H1 (cell line): ENCODE measurements at regions not wholly inside any gene's neighbourhood (a gene's known extent, or its start where the extent isn't known, plus 50 kb on each side); places are given as distances from the start of the nearest gene placed in this dataset.

ENCODE experiments used
- CTCF ChIA-PET: fragments of 300-600 bp; sonication (Branson Sonifier 250); formaldehyde crosslinking; loops from one replicate; lab custom pipeline; 2021; ENCODE audit not compliant: partially characterized antibody; lab: Charles Lee
- POLR2A ChIA-PET: fragments of 300-600 bp; sonication (Branson Sonifier 250); formaldehyde crosslinking; loops from one replicate; lab custom pipeline; 2021; ENCODE audit warnings: inconsistent platforms; ENCODE audit not compliant: partially characterized antibody; lab: Charles Lee
- DNase-seq, 2 experiments: peaks; one replicate each; pipeline versions ENCODE4 v3.0.0 to v3.0.0-alpha.2; 2010 to 2022; ENCODE audit warnings: low spot score in 2 of 2, low read depth in 1 of 2, mixed read lengths in 1 of 2
- FAIRE-seq: peaks from 2 replicates; lab custom pipeline; 2011; peaks lifted over from hg19 to GRCh38; lab: Jason Lieb, UNC
- H2AFZ ChIP-seq: 2 replicates; pipeline ENCODE4 v1.8.1; 2012; ENCODE audit warnings: low read length, inconsistent platforms
- H2AK5ac ChIP-seq: 2 replicates; pipeline ENCODE4 v1.6.1; 2013; ENCODE audit warnings: low read depth, low read length
- H2BK120ac ChIP-seq: replicated peaks from 2 replicates; pipeline ENCODE3; 2013; ENCODE audit warnings: low read depth, low read length, inconsistent platforms
- H2BK12ac ChIP-seq: 2 replicates; pipeline ENCODE4 v1.6.1; 2013; ENCODE audit warnings: low read depth, low read length
- H2BK15ac ChIP-seq: 2 replicates; pipeline ENCODE4 v1.6.1; 2013; ENCODE audit warnings: low read length
- H2BK20ac ChIP-seq: 2 replicates; pipeline ENCODE4 v1.6.1; 2013; ENCODE audit warnings: low read length
- H2BK5ac ChIP-seq: 2 replicates; pipeline ENCODE4 v1.6.1; 2013; ENCODE audit warnings: low read depth, low read length
- H3K14ac ChIP-seq: 2 replicates; pipeline ENCODE4 v1.6.1; 2013; ENCODE audit warnings: inconsistent platforms; ENCODE audit not compliant: insufficient read length
- H3K18ac ChIP-seq: 2 replicates; pipeline ENCODE4 v1.6.1; 2013; ENCODE audit warnings: low read length; ENCODE audit errors: extremely low read depth
- H3K23ac ChIP-seq: 2 replicates; pipeline ENCODE4 v1.6.1; 2013; ENCODE audit warnings: inconsistent platforms; ENCODE audit not compliant: insufficient read length
- H3K23me2 ChIP-seq: 2 replicates; pipeline ENCODE4 v1.6.1; 2013; ENCODE audit warnings: low read depth, low read length
- H3K27ac ChIP-seq: 2 replicates; pipeline ENCODE4 v1.6.1; 2011; ENCODE audit warnings: low read depth, low read length, inconsistent platforms
- H3K27me3 ChIP-seq, 4 experiments: replicated peaks in 1 of 4; 1 replicate in 1 of 4; 2 replicates in 3 of 4; pipeline versions ENCODE4 v1.6.1 to v1.8.1; 2011 to 2013; ENCODE audit warnings: low read length in 3 of 4, mild to moderate bottlenecking in 3 of 4, inconsistent platforms in 2 of 4, mixed read lengths in 2 of 4, moderate library complexity in 1 of 4; ENCODE audit not compliant: control insufficient read depth in 3 of 4, insufficient read depth in 3 of 4; ENCODE audit errors: extremely low read depth in 1 of 4
- H3K36me3 ChIP-seq, 4 experiments: 2 replicates each; pipeline versions ENCODE4 v1.6.1 to v1.8.1; 2011 to 2013; ENCODE audit warnings: mild to moderate bottlenecking in 4 of 4, low read length in 3 of 4, moderate library complexity in 2 of 4, control low read depth in 1 of 4, inconsistent platforms in 1 of 4; ENCODE audit not compliant: insufficient read depth in 4 of 4, control insufficient read depth in 2 of 4
- H3K4ac ChIP-seq: replicated peaks from 2 replicates; pipeline ENCODE3; 2013; ENCODE audit warnings: low read length, low read depth, mixed read lengths, inconsistent platforms; ENCODE audit not compliant: insufficient read length
- H3K4me1 ChIP-seq, 4 experiments: replicated peaks in 1 of 4; 1 replicate in 1 of 4; 2 replicates in 3 of 4; pipeline versions ENCODE4 v1.6.1 to v1.8.1; 2011 to 2013; ENCODE audit warnings: low read length in 3 of 4, inconsistent platforms in 2 of 4, mixed read lengths in 1 of 4; ENCODE audit not compliant: insufficient read depth in 4 of 4, control insufficient read depth in 3 of 4
- H3K4me2 ChIP-seq, 2 experiments: 2 replicates each; pipeline versions ENCODE4 v1.6.1 to v1.8.1; 2011 to 2013; ENCODE audit warnings: low read depth in 2 of 2, low read length in 2 of 2, control low read depth in 1 of 2, inconsistent platforms in 1 of 2, mild to moderate bottlenecking in 1 of 2; ENCODE audit not compliant: insufficient read depth in 1 of 2
- H3K4me3 ChIP-seq, 4 experiments: fragments of 200-600, 300-600 bp in 1 of 4; sonication (generic), shearing (Covaris generic), sonication (Bioruptor Twin) in 1 of 4; 2 replicates each; pipeline versions ENCODE4 v1.5.1 to v1.8.1; 2011 to 2016; ENCODE audit warnings: low read length in 4 of 4, low read depth in 3 of 4, control low read depth in 2 of 4, inconsistent platforms in 2 of 4, mild to moderate bottlenecking in 2 of 4, mixed read lengths in 1 of 4, moderate library complexity in 1 of 4; ENCODE audit not compliant: insufficient read depth in 2 of 4; ENCODE audit errors: extremely low read depth in 1 of 4
- H3K56ac ChIP-seq: replicated peaks from 2 replicates; pipeline ENCODE3; 2013; ENCODE audit warnings: low read depth, mild to moderate bottlenecking, mixed read lengths, low read length, inconsistent platforms; ENCODE audit not compliant: insufficient read length
- H3K79me1 ChIP-seq: 2 replicates; pipeline ENCODE4 v1.6.1; 2013; ENCODE audit warnings: low read depth, low read length, control low read depth
- H3K79me2 ChIP-seq, 2 experiments: 2 replicates each; pipeline versions ENCODE4 v1.6.1 to v1.8.1; 2012 to 2013; ENCODE audit warnings: low read length in 2 of 2, mild to moderate bottlenecking in 2 of 2, inconsistent platforms in 1 of 2; ENCODE audit not compliant: insufficient read depth in 2 of 2, control insufficient read depth in 1 of 2
- H3K9ac ChIP-seq, 4 experiments: replicated peaks in 1 of 4; 1 replicate in 1 of 4; 2 replicates in 3 of 4; pipeline versions ENCODE4 v1.6.1 to v1.8.1; 2011 to 2013; ENCODE audit warnings: low read depth in 3 of 4, low read length in 3 of 4, control low read depth in 2 of 4, mild to moderate bottlenecking in 2 of 4, moderate library complexity in 2 of 4, inconsistent platforms in 1 of 4; ENCODE audit errors: extremely low read depth in 1 of 4
- H3K9me3 ChIP-seq, 2 experiments: 2 replicates each; pipeline versions ENCODE4 v1.6.1 to v1.8.1; 2012 to 2013; ENCODE audit warnings: mild to moderate bottlenecking in 2 of 2, moderate library complexity in 2 of 2, control low read depth in 1 of 2, inconsistent platforms in 1 of 2, low read depth in 1 of 2, low read length in 1 of 2, mixed read lengths in 1 of 2; ENCODE audit not compliant: insufficient read depth in 2 of 2
- H4K20me1 ChIP-seq, 2 experiments: replicated peaks in 1 of 2; 2 replicates each; pipeline versions ENCODE3 to v1.8.1; 2011 to 2013; ENCODE audit warnings: inconsistent platforms in 2 of 2, low read length in 2 of 2, mild to moderate bottlenecking in 1 of 2; ENCODE audit not compliant: insufficient read depth in 2 of 2, control insufficient read depth in 1 of 2
- H4K5ac ChIP-seq: 2 replicates; pipeline ENCODE4 v1.6.1; 2013; ENCODE audit warnings: low read length, low read depth, mixed read lengths, inconsistent platforms; ENCODE audit not compliant: insufficient read length
- H4K8ac ChIP-seq: 2 replicates; pipeline ENCODE4 v1.8.0; 2013; ENCODE audit warnings: mild to moderate bottlenecking, moderate library complexity, low read length, inconsistent platforms; ENCODE audit not compliant: insufficient read depth; ENCODE audit errors: extremely low read depth
- H4K91ac ChIP-seq: replicated peaks from 2 replicates; pipeline ENCODE3; 2013; ENCODE audit warnings: low read length, mixed read lengths, inconsistent platforms; ENCODE audit not compliant: insufficient read length
- JUND ChIP-seq: IDR thresholded peaks from 2 replicates; pipeline ENCODE4 v1.6.1; 2011; ENCODE audit warnings: mild to moderate bottlenecking, improper control_type of control experiment, low read length
- KDM5A ChIP-seq: fragments of 200-600 bp; IDR thresholded peaks from 2 replicates; pipeline ENCODE4 v1.7.1; 2012; ENCODE audit warnings: mild to moderate bottlenecking, low read length, inconsistent platforms, mixed read lengths
- MAFK ChIP-seq: IDR thresholded peaks from 2 replicates; pipeline ENCODE4 v1.6.1; 2012; ENCODE audit warnings: low read depth, mild to moderate bottlenecking, improper control_type of control experiment, low read length
- NANOG ChIP-seq: IDR thresholded peaks from 2 replicates; pipeline ENCODE4 v1.6.1; 2011; ENCODE audit warnings: low read length, low read depth, mild to moderate bottlenecking, inconsistent platforms; ENCODE audit not compliant: insufficient read depth, poor library complexity, severe bottlenecking
- TBP ChIP-seq: IDR thresholded peaks from 2 replicates; pipeline ENCODE4 v1.6.1; 2011; ENCODE audit warnings: low read depth, low read length, improper control_type of control experiment
- YY1 ChIP-seq: IDR thresholded peaks from 2 replicates; pipeline ENCODE4 v1.6.1; 2011; ENCODE audit warnings: low read depth, mild to moderate bottlenecking, low read length
- WGBS, 2 experiments: shearing (Covaris generic) in 1 of 2; methylation state at CpG; one replicate each; pipeline versions ENCODE4 v1.1.6 to v1.1.7; 2013 to 2015; ENCODE audit warnings: low lambda C conversion rate in 2 of 2, mixed read lengths in 2 of 2, inconsistent platforms in 1 of 2, low coverage in 1 of 2, missing lambda C conversion rate in 1 of 2; ENCODE audit not compliant: insufficient replicate concordance in 2 of 2, insufficient coverage in 1 of 2, insufficient read length in 1 of 2; ENCODE audit errors: extremely low coverage in 1 of 2, missing lambda C conversion rate in 1 of 2; 5-methylcytosine and 5-hydroxymethylcytosine counted together
- TF ChIP-seq, protein P1 (sequence below): IDR thresholded peaks from 2 replicates; pipeline ENCODE4 v1.6.1; 2012; ENCODE audit warnings: inconsistent platforms

DNA sequence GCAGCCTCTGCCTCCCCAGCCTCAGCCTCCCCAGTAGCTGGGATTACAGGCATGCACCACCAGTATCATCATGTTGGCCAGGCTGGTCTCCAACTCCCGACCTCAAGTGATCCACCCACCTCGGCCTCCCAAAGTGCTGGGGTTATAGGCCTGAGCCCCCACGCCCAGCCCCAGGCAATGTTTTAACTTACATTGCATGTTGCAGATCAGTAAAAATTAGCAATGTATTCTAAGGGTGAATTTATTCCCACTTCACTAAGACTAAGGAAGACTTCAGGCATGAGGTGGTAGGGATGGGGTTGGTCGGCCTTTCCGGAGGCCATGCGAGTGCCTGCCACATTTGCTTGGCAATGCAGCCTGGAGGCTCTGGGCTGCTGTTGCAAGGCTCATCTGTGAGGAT is 66.8 kb upstream of the JDP2 start:
- ChIA-PET POLR2A (no interaction called here), CTCF (interaction anchor here (1.1 kb wide), 1 partner anchor 265 kb away, joined by 3 read pairs; no protein-coding TSS in a partner anchor)
- Histone ChIP-seq H2BK12ac (no peak overlapping the region), H4K8ac (no peak overlapping the region; the same call in 1 of the 2 replicates), H3K27me3 (no peaks in the 10 kb centered on the region), H3K4me1 (no peaks in the 10 kb centered on the region), H2AK5ac (no peak overlapping the region), H4K91ac (no peak overlapping the region), H3K14ac (no peak overlapping the region), H3K79me2 (no peaks in the 10 kb centered on the region), H3K56ac (no peak overlapping the region), H3K4me3 (no peak overlapping the region), H4K20me1 (no peaks in the 10 kb centered on the region), H2AFZ (no peak overlapping the region), H4K5ac (no peak overlapping the region), H2BK15ac (no peak overlapping the region), H3K18ac (no peak overlapping the region), H3K36me3 (no peaks in the 10 kb centered on the region), H2BK120ac (no peak overlapping the region), H2BK20ac (no peak overlapping the region), H3K23ac (no peak overlapping the region), H3K4ac (no peak overlapping the region), H3K79me1 (no peaks in the 10 kb centered on the region), H3K9ac (no peak overlapping the region), H3K9me3 (no peaks in the 10 kb centered on the region), H3K23me2 (no peaks in the 10 kb centered on the region), H3K4me2 (no peak overlapping the region), H3K27ac (no peak overlapping the region), H2BK5ac (no peak overlapping the region)
- 84% methylated on average over 6 of the region's 6 CpGs; no CpG with 5 or more reads in 1 of the 2 experiments for WGBS, 2 experiments
- DNase-seq = no peak
- no peak for FAIRE-seq
- TF ChIP-seq, protein P1, sequence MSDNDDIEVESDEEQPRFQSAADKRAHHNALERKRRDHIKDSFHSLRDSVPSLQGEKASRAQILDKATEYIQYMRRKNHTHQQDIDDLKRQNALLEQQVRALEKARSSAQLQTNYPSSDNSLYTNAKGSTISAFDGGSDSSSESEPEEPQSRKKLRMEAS = no peak
- TF ChIP-seq MAFK (no peak), NANOG (no peak), YY1 (no peak), TBP (no peak), JUND (no peak), KDM5A (no peak)
